ENCODE measurements at regions not wholly inside any gene's neighbourhood (a gene's known extent, or its start where the extent isn't known, plus 50 kb on each side); places are given as distances from the start of the nearest gene placed in this dataset.

- no peaks in the 10 kb centered on the region for H4K20me1 ChIP-seq (ENCODE audit: insufficient read depth, low read length)
These were observed 89.2 kb downstream of the FOXD1 start for GRCh38 chr5:73359395-73359794.

GRCh38 chr5:73358366-73358765 is 90.2 kb downstream of the FOXD1 start:
- no peaks in the 10 kb centered on the region for H3K36me3 ChIP-seq (replicated peaks; ENCODE audit: insufficient read depth, low read length)
- H3K9me3 ChIP-seq (replicated peaks; ENCODE audit: insufficient read depth, low read length), result no peaks in the 10 kb centered on the region
- H4K20me1 ChIP-seq (ENCODE audit: insufficient read depth, low read length), result no peaks in the 10 kb centered on the region
- no peak overlapping the region for H2AFZ ChIP-seq (ENCODE audit: low read length)
- no peak for TF ChIP-seq CTCF (IDR thresholded peaks at IDR 0.05; ENCODE audit: low read length)
- no peak for TF ChIP-seq EZH2phosphoT487 (IDR thresholded peaks at IDR 0.05; ENCODE audit: low read length)
- no peak for TF ChIP-seq EZH2 (optimal IDR thresholded peaks at IDR 0.05; ENCODE audit: low read depth, low read length)
- no peaks in the 10 kb centered on the region for H3K9me2 ChIP-seq (replicated peaks; ENCODE audit: insufficient read depth, low read length)
- no peak overlapping the region for H3K27ac ChIP-seq (ENCODE audit: low read length)
- no peak overlapping the region for H3K4me2 ChIP-seq (ENCODE audit: low read depth, low read length)
- H3K4me3 ChIP-seq (ENCODE audit: low read length), result no peak overlapping the region
- H3F3A ChIP-seq (ENCODE audit: insufficient read depth, low read length), result no peaks in the 10 kb centered on the region
- H3K27me3 ChIP-seq (replicated peaks; ENCODE audit: insufficient read depth, low read length), result no peaks in the 10 kb centered on the region
- H3K9ac ChIP-seq (ENCODE audit: low read length), result no peak overlapping the region
- DNase-seq, result no peak
- H3K79me2 ChIP-seq (ENCODE audit: low read length), result no peaks in the 10 kb centered on the region
- peaks cover 13% of the 10 kb centered on the region; the same call in 1 of the 2 replicates for H3K4me1 ChIP-seq (ENCODE audit: low read length)

More at GRCh38 chr5:73359395-73359794, 89.2 kb downstream of the FOXD1 start:
- TF ChIP-seq CTCF (IDR thresholded peaks at IDR 0.05; ENCODE audit: low read length) (no peak), EZH2phosphoT487 (IDR thresholded peaks at IDR 0.05; ENCODE audit: low read length) (no peak), EZH2 (optimal IDR thresholded peaks at IDR 0.05; ENCODE audit: low read depth, low read length) (no peak)
- Histone ChIP-seq H3K36me3 (replicated peaks; ENCODE audit: insufficient read depth, low read length) (no peaks in the 10 kb centered on the region), H2AFZ (ENCODE audit: low read length) (no peak overlapping the region), H3K27ac (ENCODE audit: low read length) (no peak overlapping the region), H3K79me2 (ENCODE audit: low read length) (no peaks in the 10 kb centered on the region), H3F3A (ENCODE audit: insufficient read depth, low read length) (no peaks in the 10 kb centered on the region), H3K9ac (ENCODE audit: low read length) (no peak overlapping the region), H3K9me3 (replicated peaks; ENCODE audit: insufficient read depth, low read length) (no peaks in the 10 kb centered on the region), H3K4me3 (ENCODE audit: low read length) (no peak overlapping the region), H3K9me2 (replicated peaks; ENCODE audit: insufficient read depth, low read length) (no peaks in the 10 kb centered on the region), H3K4me2 (ENCODE audit: low read depth, low read length) (no peak overlapping the region), H3K27me3 (replicated peaks; ENCODE audit: insufficient read depth, low read length) (no peaks in the 10 kb centered on the region), H3K4me1 (ENCODE audit: low read length) (peaks cover 13% of the 10 kb centered on the region; the same call in 1 of the 2 replicates)
- no peak for DNase-seq

- no peak overlapping the region for H3K9ac ChIP-seq (ENCODE audit: low read length)
- H3K27ac ChIP-seq (ENCODE audit: low read length), result no peak overlapping the region
- no peaks in the 10 kb centered on the region for H3K27me3 ChIP-seq (replicated peaks; ENCODE audit: insufficient read depth, low read length)
- H3K4me3 ChIP-seq (ENCODE audit: low read length), result no peak overlapping the region
- H4K20me1 ChIP-seq (ENCODE audit: insufficient read depth, low read length), result no peaks in the 10 kb centered on the region
- no peak overlapping the region for H3K4me2 ChIP-seq (ENCODE audit: low read depth, low read length)
- H2AFZ ChIP-seq (ENCODE audit: low read length), result no peak overlapping the region
- TF ChIP-seq EZH2phosphoT487 (IDR thresholded peaks at IDR 0.05; ENCODE audit: low read length) (no peak), CTCF (IDR thresholded peaks at IDR 0.05; ENCODE audit: low read length) (no peak), EZH2 (optimal IDR thresholded peaks at IDR 0.05; ENCODE audit: low read depth, low read length) (no peak)
- no peaks in the 10 kb centered on the region for H3K79me2 ChIP-seq (ENCODE audit: low read length)
- no peaks in the 10 kb centered on the region for H3K9me2 ChIP-seq (replicated peaks; ENCODE audit: insufficient read depth, low read length)
- no peak for DNase-seq
- H3F3A ChIP-seq (ENCODE audit: insufficient read depth, low read length), result no peaks in the 10 kb centered on the region
- no peaks in the 10 kb centered on the region for H3K36me3 ChIP-seq (replicated peaks; ENCODE audit: insufficient read depth, low read length)
- H3K4me1 ChIP-seq (ENCODE audit: low read length), result peaks cover 13% of the 10 kb centered on the region; the same call in 1 of the 2 replicates
- H3K9me3 ChIP-seq (replicated peaks; ENCODE audit: insufficient read depth, low read length), result no peaks in the 10 kb centered on the region
These were observed 91.0 kb downstream of the FOXD1 start for GRCh38 chr5:73357576-73357975.

Measured in MM.1S (cell line).